Central memory CD8-positive, alpha-beta T cell (primary cell): ENCODE measurements at regions not wholly inside any gene's neighbourhood (a gene's known extent, or its start where the extent isn't known, plus 50 kb on each side); places are given as distances from the start of the nearest gene placed in this dataset.
"Not testable (repeated sequence)": the region's sequence is repeated elsewhere in the genome, so short reads cannot be mapped to it uniquely, and the experiment has no call there.

Experiments used
- ATAC-seq: fragments of 150-1000 bp; cut with Tn5 transposase; replicated peaks from 2 replicates; pipeline ENCODE4 v1.10.0; 2022; ENCODE audit warnings: mild to moderate bottlenecking, moderate FRiP score, moderate number of reproducible peaks; ENCODE audit not compliant: poor library complexity, severe bottlenecking; ENCODE audit errors: extremely low read depth
- DNase-seq, 2 donors: peaks; one replicate each; pipeline ENCODE4 v3.0.0; 2021; ENCODE audit warnings: low spot score in 2 of 2
- H3K27ac Mint-ChIP-seq: one replicate; pipeline ENCODE4 v1.8.0; 2022; ENCODE audit warnings: low read depth, mild to moderate bottlenecking, moderate library complexity, mixed read lengths
- H3K27me3 Mint-ChIP-seq: one replicate; pipeline ENCODE4 v1.8.0; 2022; ENCODE audit warnings: mixed read lengths
- H3K36me3 Mint-ChIP-seq: one replicate; pipeline ENCODE4 v1.8.0; 2022; ENCODE audit warnings: mild to moderate bottlenecking, moderate library complexity, mixed read lengths; ENCODE audit not compliant: insufficient read depth
- H3K4me1 Mint-ChIP-seq: one replicate; pipeline ENCODE4 v1.8.0; 2022; ENCODE audit warnings: mixed read lengths
- H3K4me3 Mint-ChIP-seq: one replicate; pipeline ENCODE4 v1.8.0; 2022; ENCODE audit warnings: mild to moderate bottlenecking, moderate library complexity, mixed read lengths
- H3K9me3 Mint-ChIP-seq: one replicate; pipeline ENCODE4 v1.8.0; 2022; ENCODE audit warnings: mixed read lengths

- H3K9me3 Mint-ChIP-seq: no peaks in the 10 kb centered on the region
- ATAC-seq (no peak), DNase-seq (no peak)
- no peaks in the 10 kb centered on the region for H3K36me3 Mint-ChIP-seq
- no peaks in the 10 kb centered on the region for H3K4me1 Mint-ChIP-seq
- peaks cover 8% of the 10 kb centered on the region for H3K27me3 Mint-ChIP-seq
- H3K4me3 Mint-ChIP-seq: no peak overlapping the region
- H3K27ac Mint-ChIP-seq: no peak overlapping the region
These were observed 260.9 kb upstream of the TUT7 start for GRCh38 chr9:86614871-86615849.

GRCh38 chr9:86613943-86614342 lies 259.7 kb upstream of the TUT7 start:
- no peak for DNase-seq
- no peak for ATAC-seq
- H3K4me3 Mint-ChIP-seq: no peak overlapping the region
- no peak overlapping the region for H3K27ac Mint-ChIP-seq
- no peaks in the 10 kb centered on the region for H3K36me3 Mint-ChIP-seq
- no peaks in the 10 kb centered on the region for H3K4me1 Mint-ChIP-seq
- no peaks in the 10 kb centered on the region for H3K9me3 Mint-ChIP-seq
- peaks cover 8% of the 10 kb centered on the region for H3K27me3 Mint-ChIP-seq

DNA sequence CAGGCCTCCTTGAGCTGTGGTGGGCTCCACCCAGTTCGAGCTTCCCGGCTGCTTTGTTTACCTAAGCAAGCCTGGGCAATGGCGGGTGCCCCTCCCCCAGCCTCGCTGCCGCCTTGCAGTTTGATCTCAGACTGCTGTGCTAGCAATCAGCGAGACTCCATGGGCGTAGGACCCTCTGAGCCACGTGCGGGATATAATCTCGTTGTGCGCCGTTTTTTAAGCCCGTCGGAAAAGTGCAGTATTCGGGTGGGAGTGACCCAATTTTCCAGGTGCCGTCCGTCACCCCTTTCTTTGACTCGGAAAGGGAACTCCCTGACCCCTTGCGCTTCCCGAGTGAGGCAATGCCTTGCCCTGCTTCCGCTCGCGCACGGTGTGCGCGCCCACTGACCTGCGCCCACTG lies 257.3 kb upstream of the TUT7 start:
- H3K27ac Mint-ChIP-seq, H3K27me3 Mint-ChIP-seq, H3K36me3 Mint-ChIP-seq, DNase-seq, H3K4me3 Mint-ChIP-seq, ATAC-seq, H3K4me1 Mint-ChIP-seq, H3K9me3 Mint-ChIP-seq: not testable (repeated sequence)

DNA sequence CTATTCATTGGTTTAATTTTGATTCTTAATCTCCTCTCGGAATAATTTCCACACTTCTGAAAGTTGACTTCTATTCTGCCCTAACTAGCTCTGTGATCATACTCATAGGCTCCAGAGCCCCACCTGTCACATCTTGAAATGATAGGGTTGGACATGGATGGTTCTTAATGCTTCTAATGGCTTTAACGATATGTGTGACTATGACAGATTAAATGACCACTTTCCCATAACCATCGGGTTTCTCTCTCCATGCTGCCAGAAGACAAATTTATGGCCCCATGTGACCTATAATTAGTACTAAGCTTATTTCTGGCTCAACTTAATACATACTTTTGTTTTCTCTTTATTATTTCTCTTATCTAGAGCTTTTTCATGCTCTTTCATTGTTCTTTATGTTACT lies 251.1 kb upstream of the TUT7 start:
- no peak for ATAC-seq
- H3K4me3 Mint-ChIP-seq: no peak overlapping the region
- H3K9me3 Mint-ChIP-seq: no peaks in the 10 kb centered on the region
- DNase-seq: no peak
- H3K4me1 Mint-ChIP-seq: no peaks in the 10 kb centered on the region
- H3K27me3 Mint-ChIP-seq: peaks cover 22% of the 10 kb centered on the region
- H3K27ac Mint-ChIP-seq: no peak overlapping the region
- H3K36me3 Mint-ChIP-seq: no peaks in the 10 kb centered on the region

DNA sequence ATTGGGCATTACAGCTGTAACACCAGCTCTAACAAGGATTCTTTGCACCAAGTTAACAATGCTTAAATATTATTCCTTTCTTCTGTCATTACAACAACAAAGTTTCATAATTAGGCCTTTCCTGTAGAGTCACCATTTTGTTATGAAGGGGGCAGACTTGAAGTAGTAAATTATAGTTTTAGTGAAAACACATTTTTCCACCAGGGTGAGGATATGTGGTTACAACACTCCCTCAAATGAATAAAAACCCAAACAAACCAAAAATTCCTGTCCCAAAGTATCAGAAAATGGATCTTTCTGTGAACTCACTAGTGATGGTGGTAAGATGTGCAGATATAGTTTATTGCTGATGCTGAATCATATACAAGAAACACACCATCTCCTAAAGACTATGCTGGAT lies 250.5 kb upstream of the TUT7 start:
- Mint-ChIP-seq H3K4me1 (no peaks in the 10 kb centered on the region), H3K27ac (no peak overlapping the region), H3K27me3 (peaks cover 28% of the 10 kb centered on the region), H3K4me3 (no peak overlapping the region), H3K36me3 (no peaks in the 10 kb centered on the region), H3K9me3 (no peaks in the 10 kb centered on the region)
- ATAC-seq: no peak
- DNase-seq: no peak

- no peaks in the 10 kb centered on the region for H3K9me3 Mint-ChIP-seq
- no peak for DNase-seq
- peaks cover 35% of the 10 kb centered on the region for H3K27me3 Mint-ChIP-seq
- ATAC-seq: no peak
- H3K4me1 Mint-ChIP-seq: no peaks in the 10 kb centered on the region
- H3K36me3 Mint-ChIP-seq: no peaks in the 10 kb centered on the region
- H3K27ac Mint-ChIP-seq: no peak overlapping the region
- no peak overlapping the region for H3K4me3 Mint-ChIP-seq
These were observed 248.5 kb upstream of the TUT7 start for GRCh38 chr9:86602715-86603114.

DNA sequence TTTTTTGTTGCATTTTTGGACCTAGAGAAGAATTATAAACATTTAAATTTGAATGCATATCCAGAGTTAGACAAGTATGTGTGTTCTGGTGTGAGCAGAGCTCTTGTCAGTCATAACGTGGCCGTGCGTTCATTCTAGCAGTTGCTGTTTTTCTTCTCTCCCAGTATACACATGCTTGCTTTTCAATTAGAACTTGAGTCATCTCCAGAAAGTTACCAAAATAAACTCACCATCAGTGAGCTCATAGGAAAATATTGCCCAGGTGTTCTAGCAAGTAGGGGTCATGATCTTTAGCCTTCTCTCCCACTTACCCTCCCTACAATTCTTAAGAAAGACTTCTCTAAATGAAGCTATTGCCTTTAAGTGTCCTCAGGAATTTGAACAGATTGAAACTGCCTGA lies 247.5 kb upstream of the TUT7 start:
- no peaks in the 10 kb centered on the region for H3K9me3 Mint-ChIP-seq
- ATAC-seq: no peak
- no peaks in the 10 kb centered on the region for H3K4me1 Mint-ChIP-seq
- H3K27ac Mint-ChIP-seq: no peak overlapping the region
- peaks cover 45% of the 10 kb centered on the region for H3K27me3 Mint-ChIP-seq
- no peaks in the 10 kb centered on the region for H3K36me3 Mint-ChIP-seq
- DNase-seq: no peak
- H3K4me3 Mint-ChIP-seq: no peak overlapping the region

- no peak for ATAC-seq
These were observed 246.8 kb upstream of the TUT7 start for GRCh38 chr9:86600977-86601376.

DNA sequence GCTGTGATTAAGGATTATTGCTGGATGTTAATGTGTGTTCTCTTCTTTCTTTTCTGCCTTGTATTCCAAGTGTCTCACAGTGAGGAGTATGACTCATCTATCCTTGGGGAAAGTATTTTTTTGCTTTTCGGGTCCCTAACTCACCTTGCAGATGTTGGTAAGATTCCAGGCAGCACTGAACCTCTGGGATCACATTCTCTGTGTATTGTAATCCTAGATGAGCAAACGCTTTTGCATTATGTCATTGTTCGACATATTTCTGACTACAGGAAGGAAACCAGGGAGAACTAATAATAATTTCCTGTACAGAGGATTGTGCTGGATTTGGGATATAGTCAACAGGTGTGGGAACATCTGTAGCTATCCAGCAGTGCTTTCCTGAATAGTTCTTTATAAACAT lies 246.1 kb upstream of the TUT7 start:
- ATAC-seq (no peak), DNase-seq (no peak)
- H3K27ac Mint-ChIP-seq: no peak overlapping the region
- H3K27me3 Mint-ChIP-seq: peaks cover 58% of the 10 kb centered on the region
- H3K4me1 Mint-ChIP-seq: no peaks in the 10 kb centered on the region
- H3K9me3 Mint-ChIP-seq: peaks cover 5% of the 10 kb centered on the region
- no peak overlapping the region for H3K4me3 Mint-ChIP-seq
- no peaks in the 10 kb centered on the region for H3K36me3 Mint-ChIP-seq

More at GRCh38 chr9:86600977-86601376, 246.8 kb upstream of the TUT7 start:
- peaks cover 53% of the 10 kb centered on the region for H3K27me3 Mint-ChIP-seq
- H3K36me3 Mint-ChIP-seq: no peaks in the 10 kb centered on the region
- no peak for DNase-seq
- no peaks in the 10 kb centered on the region for H3K4me1 Mint-ChIP-seq
- no peak overlapping the region for H3K27ac Mint-ChIP-seq
- peaks cover 5% of the 10 kb centered on the region for H3K9me3 Mint-ChIP-seq
- H3K4me3 Mint-ChIP-seq: no peak overlapping the region

GRCh38 chr9:86599561-86599960 lies 245.4 kb upstream of the TUT7 start:
- peaks cover 5% of the 10 kb centered on the region for H3K9me3 Mint-ChIP-seq
- no peaks in the 10 kb centered on the region for H3K36me3 Mint-ChIP-seq
- no peak overlapping the region for H3K4me3 Mint-ChIP-seq
- no peak overlapping the region for H3K27ac Mint-ChIP-seq
- DNase-seq: no peak
- no peak for ATAC-seq
- no peaks in the 10 kb centered on the region for H3K4me1 Mint-ChIP-seq
- peaks cover 65% of the 10 kb centered on the region for H3K27me3 Mint-ChIP-seq

GRCh38 chr9:86598411-86599239 lies 244.4 kb upstream of the TUT7 start:
- Mint-ChIP-seq H3K4me3 (no peak overlapping the region), H3K4me1 (no peaks in the 10 kb centered on the region), H3K36me3 (no peaks in the 10 kb centered on the region), H3K27me3 (peaks cover 71% of the 10 kb centered on the region), H3K9me3 (peaks cover 5% of the 10 kb centered on the region), H3K27ac (no peak overlapping the region)
- ATAC-seq (no peak), DNase-seq (no peak)

GRCh38 chr9:86594724-86595123 lies 240.5 kb upstream of the TUT7 start:
- H3K27me3 Mint-ChIP-seq: peaks cover 43% of the 10 kb centered on the region
- no peak overlapping the region for H3K4me3 Mint-ChIP-seq
- H3K36me3 Mint-ChIP-seq: no peaks in the 10 kb centered on the region
- ATAC-seq (no peak), DNase-seq (no peak)
- H3K27ac Mint-ChIP-seq: no peak overlapping the region
- H3K4me1 Mint-ChIP-seq: no peaks in the 10 kb centered on the region
- peaks cover 5% of the 10 kb centered on the region for H3K9me3 Mint-ChIP-seq

DNA sequence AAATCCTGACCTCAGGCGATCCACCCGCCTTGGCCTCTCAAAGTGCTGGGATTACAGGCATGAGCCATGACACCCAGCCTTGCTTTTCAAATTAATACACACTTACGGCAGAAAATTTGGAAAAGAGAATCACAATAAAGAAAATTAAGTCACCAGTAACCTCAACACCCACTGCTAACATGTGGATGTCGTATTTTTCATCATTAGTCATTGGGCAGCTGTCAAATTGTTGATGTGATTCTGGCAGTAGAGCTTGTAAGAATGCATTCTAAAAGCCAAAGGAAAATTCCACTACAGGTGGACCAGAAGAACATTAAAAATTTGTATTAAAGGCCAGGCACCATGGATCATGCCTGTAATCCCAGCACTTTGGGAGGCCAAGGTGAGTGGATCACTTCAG lies 237.3 kb upstream of the TUT7 start:
- H3K27ac Mint-ChIP-seq: no peak overlapping the region
- H3K36me3 Mint-ChIP-seq: peaks cover 2% of the 10 kb centered on the region
- no peak for DNase-seq
- H3K9me3 Mint-ChIP-seq: peaks cover 4% of the 10 kb centered on the region
- H3K4me1 Mint-ChIP-seq: no peaks in the 10 kb centered on the region
- H3K27me3 Mint-ChIP-seq: peaks cover 46% of the 10 kb centered on the region
- H3K4me3 Mint-ChIP-seq: no peak overlapping the region
- ATAC-seq: no peak
